ENCODE measurements at regions not wholly inside any gene's neighbourhood (a gene's known extent, or its start where the extent isn't known, plus 50 kb on each side); places are given as distances from the start of the nearest gene placed in this dataset.
"Not testable (repeated sequence)": the region's sequence is repeated elsewhere in the genome, so short reads cannot be mapped to it uniquely, and the experiment has no call there.

GRCh38 chr1:43039228-43040055 is 80.8 kb upstream of the SLC2A1 start:
- no peak for DNase-seq

GRCh38 chr1:43038232-43038935 is 79.7 kb upstream of the SLC2A1 start:
- DNase-seq, result no peak

GRCh38 chr1:43037466-43037865 is 78.8 kb upstream of the SLC2A1 start:
- DNase-seq, result no peak

- no peak for DNase-seq
Measured at GRCh38 chr1:43036932-43037331, 78.3 kb upstream of the SLC2A1 start.

GRCh38 chr1:43035821-43036741 is 77.4 kb upstream of the SLC2A1 start:
- no peak for DNase-seq

GRCh38 chr1:43034778-43035177 is 76.1 kb upstream of the SLC2A1 start:
- DNase-seq, result no peak

GRCh38 chr1:43034195-43034658 is 75.6 kb upstream of the SLC2A1 start:
- DNase-seq, result no peak

- no peak for DNase-seq
Measured at GRCh38 chr1:43031316-43032203, 72.9 kb upstream of the SLC2A1 start.

GRCh38 chr1:43024905-43025304 is 66.2 kb upstream of the SLC2A1 start:
- DNase-seq, result no peak

GRCh38 chr1:43021547-43022474 is 63.1 kb upstream of the SLC2A1 start:
- no peak for DNase-seq

GRCh38 chr1:43019226-43019625 is 60.6 kb upstream of the SLC2A1 start:
- DNase-seq, result no peak

GRCh38 chr1:43018121-43018520 is 59.5 kb upstream of the SLC2A1 start:
- DNase-seq, result no peak

- DNase-seq, result no peak
Measured at GRCh38 chr1:43015269-43015668, 56.6 kb upstream of the SLC2A1 start.

- DNase-seq, result not testable (repeated sequence)
Measured at GRCh38 chr1:43014579-43014978, 55.9 kb upstream of the SLC2A1 start.

- no peak for DNase-seq
Measured at GRCh38 chr1:43011020-43011419, 52.4 kb upstream of the SLC2A1 start.

- no peak for DNase-seq
Measured at GRCh38 chr1:43009274-43009673, 50.6 kb upstream of the SLC2A1 start.

- DNase-seq, result no peak
Measured at GRCh38 chr1:43008115-43009060, 49.7 kb upstream of the SLC2A1 start.
